ENCODE measurements at regions not wholly inside any gene's neighbourhood (a gene's known extent, or its start where the extent isn't known, plus 50 kb on each side); places are given as distances from the start of the nearest gene placed in this dataset.

GRCh38 chr2:207318181-207318628 lies 152.5 kb upstream of the KLF7 start:
- TF ChIP-seq JUND (IDR thresholded peaks at IDR 0.05; ENCODE audit: low read depth, low read length) (no peak), MEF2A (IDR thresholded peaks at IDR 0.05; ENCODE audit: insufficient read depth, low read depth, low read length) (no peak), CTCF (IDR thresholded peaks at IDR 0.05 in 2 of 3, conservative IDR thresholded peaks at IDR 0.05 in 1 of 3; ENCODE audit: control insufficient read depth in 2 of 3, extremely low read depth in 1 of 3, insufficient read depth in 1 of 3, low read depth in 3 of 3, low read length in 3 of 3) (no peak), CEBPB (IDR thresholded peaks at IDR 0.05; ENCODE audit: borderline replicate concordance in 1 of 2, low read depth in 2 of 2, low read length in 2 of 2) (no peak), RFX5 (IDR thresholded peaks at IDR 0.05; ENCODE audit: low read depth, low read length) (no peak), CREB1 (IDR thresholded peaks at IDR 0.05; ENCODE audit: low read depth) (no peak), EZH2 (IDR thresholded peaks at IDR 0.05; ENCODE audit: borderline replicate concordance, control insufficient read depth, low read depth, low read length) (no peak), POLR2AphosphoS5 (IDR thresholded peaks at IDR 0.05; ENCODE audit: low read length) (no peak), ATF2 (IDR thresholded peaks at IDR 0.05; ENCODE audit: low read length) (no peak), EP300 (IDR thresholded peaks at IDR 0.05; ENCODE audit: borderline replicate concordance in 1 of 2, control insufficient read depth in 1 of 2, low read depth in 2 of 2, low read length in 2 of 2) (no peak), BHLHE40 (IDR thresholded peaks at IDR 0.05; ENCODE audit: borderline replicate concordance in 1 of 2, low read depth in 2 of 2, low read length in 1 of 2) (no peak), RUNX3 (IDR thresholded peaks at IDR 0.05; ENCODE audit: low read length) (no peak), ZNF274 (IDR thresholded peaks at IDR 0.05; ENCODE audit: insufficient read depth, insufficient read length) (no peak), DPF2 (IDR thresholded peaks at IDR 0.05) (no peak)

All from GM12878 (cell line).